NOMO-1 (cell line): ENCODE measurements at regions not wholly inside any gene's neighbourhood (a gene's known extent, or its start where the extent isn't known, plus 50 kb on each side); places are given as distances from the start of the nearest gene placed in this dataset.
"Not testable (repeated sequence)": the region's sequence is repeated elsewhere in the genome, so short reads cannot be mapped to it uniquely, and the experiment has no call there.

Source experiments
- DNase-seq, 2 experiments: peaks; one replicate each; lab custom pipeline; 2025; ENCODE audit not compliant: unreplicated experiment in 2 of 2; lab: John Stamatoyannopoulos, UW

- peak; percentile 1 to 3 for DNase-seq
Observed at GRCh38 chr17:33871720-33872540, 383.2 kb upstream of the CCL2 start.

GRCh38 chr17:33873201-33873617 lies 381.9 kb upstream of the CCL2 start:
- DNase-seq, result no peak

GRCh38 chr17:33874617-33875060 lies 380.4 kb upstream of the CCL2 start:
- DNase-seq, result peak; percentile 59 to 61

GRCh38 chr17:33875973-33876372 lies 379.1 kb upstream of the CCL2 start:
- DNase-seq, result no peak

- DNase-seq, result not testable (repeated sequence)
Observed at GRCh38 chr17:33882273-33882672, 372.8 kb upstream of the CCL2 start.

GRCh38 chr17:33882677-33883076 lies 372.4 kb upstream of the CCL2 start:
- DNase-seq, result not testable (repeated sequence)

GRCh38 chr17:33888455-33888854 lies 366.6 kb upstream of the CCL2 start:
- DNase-seq, result no peak

GRCh38 chr17:33889040-33889439 lies 366.0 kb upstream of the CCL2 start:
- no peak for DNase-seq

GRCh38 chr17:33889766-33890165 lies 365.3 kb upstream of the CCL2 start:
- DNase-seq, result no peak

GRCh38 chr17:33892717-33893591 lies 362.1 kb upstream of the CCL2 start:
- DNase-seq, result no peak

GRCh38 chr17:33895491-33895890 lies 359.6 kb upstream of the CCL2 start:
- no peak for DNase-seq

GRCh38 chr17:33896263-33896662 lies 358.8 kb upstream of the CCL2 start:
- no peak for DNase-seq

- DNase-seq, result no peak
Observed at GRCh38 chr17:33901085-33901484, 354.0 kb upstream of the CCL2 start.

- no peak for DNase-seq
Observed at GRCh38 chr17:33902901-33903449, 352.1 kb upstream of the CCL2 start.

- DNase-seq, result no peak
Observed at GRCh38 chr17:33904476-33904875, 350.6 kb upstream of the CCL2 start.

GRCh38 chr17:33905338-33905800 lies 349.7 kb upstream of the CCL2 start:
- DNase-seq, result no peak

- DNase-seq, result no peak
Observed at GRCh38 chr17:33908363-33909064, 346.6 kb upstream of the CCL2 start.

- no peak for DNase-seq
Observed at GRCh38 chr17:33910200-33910857, 344.8 kb upstream of the CCL2 start.

GRCh38 chr17:33914125-33914524 lies 341.0 kb upstream of the CCL2 start:
- DNase-seq, result no peak

- no peak for DNase-seq
Observed at GRCh38 chr17:33922971-33923370, 332.1 kb upstream of the CCL2 start.
